Neural progenitor cell (in vitro differentiated cells): ENCODE measurements at regions not wholly inside any gene's neighbourhood (a gene's known extent, or its start where the extent isn't known, plus 50 kb on each side); places are given as distances from the start of the nearest gene placed in this dataset.
A peak's percentile ranks its signal among the peaks of the same experiment; 100 is the strongest.

Experiments
- DNase-seq: peaks from one replicate; pipeline ENCODE4 v3.0.0-alpha.2; 2016; ENCODE audit warnings: low spot score
- H2AFZ ChIP-seq: fragments of 200-600 bp; sonication (generic); replicated peaks from 2 replicates; pipeline ENCODE4 v1.6.1; 2016; ENCODE audit warnings: antibody characterized with exemption
- H3F3A ChIP-seq: fragments of 200-600 bp; sonication (generic); 2 replicates; pipeline ENCODE4 v1.6.1; 2016; ENCODE audit warnings: antibody characterized with exemption, low read depth
- H3K27ac ChIP-seq: fragments of 200-600 bp; sonication (generic); 2 replicates; pipeline ENCODE4 v1.5.1; 2016; ENCODE audit warnings: mild to moderate bottlenecking
- H3K27me3 ChIP-seq: fragments of 200-600 bp; sonication (generic); 2 replicates; pipeline ENCODE4 v1.6.1; 2016; ENCODE audit warnings: mild to moderate bottlenecking, moderate library complexity
- H3K36me3 ChIP-seq: fragments of 200-600 bp; sonication (generic); 2 replicates; pipeline ENCODE4 v1.5.1; 2016
- H3K4me1 ChIP-seq: fragments of 200-600 bp; sonication (generic); 2 replicates; pipeline ENCODE4 v1.6.1; 2016; ENCODE audit warnings: mixed run types
- H3K4me2 ChIP-seq: fragments of 200-600 bp; sonication (generic); 2 replicates; pipeline ENCODE4 v1.6.1; 2016
- H3K4me3 ChIP-seq: fragments of 200-600 bp; sonication (generic); 2 replicates; pipeline ENCODE4 v1.5.1; 2016
- H3K79me2 ChIP-seq: fragments of 200-600 bp; sonication (generic); 2 replicates; pipeline ENCODE4 v1.6.1; 2016; ENCODE audit warnings: low read depth
- H3K9ac ChIP-seq: fragments of 200-600 bp; sonication (generic); 2 replicates; pipeline ENCODE4 v1.6.1; 2016
- H3K9me3 ChIP-seq: fragments of 200-600 bp; sonication (generic); 2 replicates; pipeline ENCODE4 v1.5.1; 2016; ENCODE audit warnings: low read depth
- H4K20me1 ChIP-seq: fragments of 200-600 bp; sonication (generic); 2 replicates; pipeline ENCODE4 v1.6.1; 2016; ENCODE audit warnings: low read depth
- H3K27ac Mint-ChIP-seq: 3 replicates; pipeline ENCODE4 v1.8.0; 2021; ENCODE audit warnings: mixed read lengths
- H3K27me3 Mint-ChIP-seq: 2 replicates; pipeline ENCODE4 v1.8.0; 2022; ENCODE audit warnings: low read depth, mild to moderate bottlenecking, inconsistent platforms, moderate library complexity, mixed read lengths; ENCODE audit not compliant: insufficient read depth
- H3K36me3 Mint-ChIP-seq: 3 replicates; pipeline ENCODE4 v1.8.0; 2021; ENCODE audit warnings: mixed read lengths
- H3K4me1 Mint-ChIP-seq: 3 replicates; pipeline ENCODE4 v1.8.0; 2021; ENCODE audit warnings: mixed read lengths
- H3K4me3 Mint-ChIP-seq: 3 replicates; pipeline ENCODE4 v1.8.0; 2021; ENCODE audit warnings: mild to moderate bottlenecking, moderate library complexity, mixed read lengths
- H3K9me3 Mint-ChIP-seq: 3 replicates; pipeline ENCODE4 v1.8.0; 2020; ENCODE audit warnings: mixed read lengths
- EZH2 ChIP-seq: fragments of 200-600 bp; sonication (generic); IDR thresholded peaks from 2 replicates; pipeline ENCODE4 v1.6.1; 2017; ENCODE audit warnings: antibody characterized with exemption, mild to moderate bottlenecking, moderate library complexity
- EZH2phosphoT487 ChIP-seq: fragments of 200-600 bp; sonication (generic); IDR thresholded peaks from 2 replicates; pipeline ENCODE4 v1.6.1; 2017; ENCODE audit warnings: antibody characterized with exemption
- TF ChIP-seq, protein P1 (sequence below): fragments of 200-600 bp; sonication (generic); IDR thresholded peaks from 2 replicates; pipeline ENCODE4 v1.5.1; 2017; ENCODE audit warnings: antibody characterized with exemption, mild to moderate bottlenecking

DNA sequence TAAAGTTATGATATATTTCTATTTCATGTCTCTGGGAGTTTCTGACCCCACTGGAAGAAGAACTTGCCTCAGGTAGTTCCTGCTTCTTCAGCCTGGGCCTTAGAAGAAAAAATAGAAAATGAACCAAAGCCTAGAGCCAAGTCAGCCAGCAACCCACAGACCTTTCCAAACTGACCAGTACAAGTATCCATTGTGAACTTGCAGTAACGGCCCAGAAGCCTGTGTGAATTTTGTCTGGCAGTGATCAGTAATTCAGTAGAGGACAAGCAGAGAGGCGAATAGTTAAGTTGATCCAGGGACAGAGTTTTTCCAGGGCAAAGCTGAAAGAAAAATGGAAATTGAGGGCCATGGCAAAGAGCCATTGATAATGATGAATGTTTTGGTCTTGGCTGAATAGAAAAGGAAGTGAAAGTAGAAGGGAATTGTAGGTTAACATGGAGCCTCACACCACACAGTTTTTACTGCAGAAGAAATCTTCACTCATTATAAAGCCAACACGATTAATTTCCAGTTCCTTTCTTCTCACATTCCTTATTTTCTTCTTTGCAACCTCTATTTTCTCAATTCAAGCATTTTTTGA lies 311.8 kb downstream of the BTG1 start:
- Histone ChIP-seq H3K4me3 (no peak overlapping the region), H3K36me3 (no peaks in the 10 kb centered on the region), H3K27ac (no peak overlapping the region), H3K9me3 (no peaks in the 10 kb centered on the region), H2AFZ (no peak overlapping the region), H3F3A (no peaks in the 10 kb centered on the region), H3K4me1 (no peaks in the 10 kb centered on the region), H3K9ac (no peak overlapping the region), H3K79me2 (no peaks in the 10 kb centered on the region), H3K27me3 (no peaks in the 10 kb centered on the region), H4K20me1 (no peaks in the 10 kb centered on the region), H3K4me2 (no peak overlapping the region)
- Mint-ChIP-seq H3K27me3 (no peaks in the 10 kb centered on the region), H3K27ac (no peak overlapping the region), H3K4me3 (no peak overlapping the region), H3K4me1 (no peaks in the 10 kb centered on the region), H3K9me3 (no peaks in the 10 kb centered on the region), H3K36me3 (no peaks in the 10 kb centered on the region)
- DNase-seq = no peak
- TF ChIP-seq, protein P1, sequence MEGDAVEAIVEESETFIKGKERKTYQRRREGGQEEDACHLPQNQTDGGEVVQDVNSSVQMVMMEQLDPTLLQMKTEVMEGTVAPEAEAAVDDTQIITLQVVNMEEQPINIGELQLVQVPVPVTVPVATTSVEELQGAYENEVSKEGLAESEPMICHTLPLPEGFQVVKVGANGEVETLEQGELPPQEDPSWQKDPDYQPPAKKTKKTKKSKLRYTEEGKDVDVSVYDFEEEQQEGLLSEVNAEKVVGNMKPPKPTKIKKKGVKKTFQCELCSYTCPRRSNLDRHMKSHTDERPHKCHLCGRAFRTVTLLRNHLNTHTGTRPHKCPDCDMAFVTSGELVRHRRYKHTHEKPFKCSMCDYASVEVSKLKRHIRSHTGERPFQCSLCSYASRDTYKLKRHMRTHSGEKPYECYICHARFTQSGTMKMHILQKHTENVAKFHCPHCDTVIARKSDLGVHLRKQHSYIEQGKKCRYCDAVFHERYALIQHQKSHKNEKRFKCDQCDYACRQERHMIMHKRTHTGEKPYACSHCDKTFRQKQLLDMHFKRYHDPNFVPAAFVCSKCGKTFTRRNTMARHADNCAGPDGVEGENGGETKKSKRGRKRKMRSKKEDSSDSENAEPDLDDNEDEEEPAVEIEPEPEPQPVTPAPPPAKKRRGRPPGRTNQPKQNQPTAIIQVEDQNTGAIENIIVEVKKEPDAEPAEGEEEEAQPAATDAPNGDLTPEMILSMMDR = no peak
- TF ChIP-seq EZH2phosphoT487 (no peak), EZH2 (no peak)

DNA sequence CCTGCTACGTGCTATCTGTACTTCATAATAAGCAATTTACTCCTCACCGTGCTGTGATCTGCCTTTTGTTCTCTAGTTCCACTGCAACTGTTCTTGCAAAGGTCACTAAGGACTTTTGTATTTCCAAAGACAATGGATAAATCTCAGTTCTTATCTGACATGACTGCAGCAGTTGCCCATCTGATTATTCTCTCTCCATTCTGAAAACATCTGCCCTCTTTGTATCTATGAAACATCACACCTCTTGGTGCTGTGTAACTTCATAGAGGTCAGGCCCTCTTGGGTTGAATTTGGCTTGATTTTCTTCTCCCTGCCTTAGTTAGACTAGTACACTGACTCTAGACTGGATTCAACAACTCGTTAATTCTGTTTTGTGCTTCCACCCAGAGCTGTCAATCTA lies 319.6 kb downstream of the BTG1 start:
- Mint-ChIP-seq H3K9me3 (no peaks in the 10 kb centered on the region), H3K27ac (no peak overlapping the region), H3K27me3 (no peaks in the 10 kb centered on the region), H3K4me1 (peaks cover 2% of the 10 kb centered on the region), H3K4me3 (no peak overlapping the region), H3K36me3 (peaks cover 2% of the 10 kb centered on the region)
- Histone ChIP-seq H3K27ac (peak overlapping the region; percentile 82), H4K20me1 (no peaks in the 10 kb centered on the region), H3K4me1 (peaks cover 26% of the 10 kb centered on the region), H3K79me2 (no peaks in the 10 kb centered on the region), H3K9me3 (no peaks in the 10 kb centered on the region), H3K9ac (no peak overlapping the region), H2AFZ (no peak overlapping the region), H3K4me3 (no peak overlapping the region), H3K27me3 (no peaks in the 10 kb centered on the region), H3K4me2 (peak overlapping the region; percentile 55), H3F3A (peaks cover 8% of the 10 kb centered on the region), H3K36me3 (no peaks in the 10 kb centered on the region)
- peak; percentile 33 for DNase-seq
- TF ChIP-seq EZH2 (no peak), EZH2phosphoT487 (no peak)
- TF ChIP-seq, protein P1 = no peak

DNA sequence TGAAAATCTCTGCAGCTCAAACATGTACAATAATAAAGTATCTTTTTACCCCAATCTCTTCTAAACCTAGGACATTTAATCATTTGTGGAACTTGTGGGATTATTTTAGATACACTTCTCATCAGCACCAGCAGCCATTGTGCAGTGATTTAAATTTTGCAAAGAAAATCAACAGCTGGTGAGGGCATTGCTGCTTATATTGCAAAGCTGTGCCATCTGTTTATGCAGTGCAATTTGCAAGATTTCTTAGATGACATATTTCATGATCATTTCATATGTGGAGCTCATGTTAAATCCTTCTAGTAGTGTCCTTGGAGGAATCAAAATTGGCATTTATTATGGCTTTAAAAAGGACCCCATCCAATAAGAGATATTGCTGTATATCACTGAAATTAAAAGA lies 320.7 kb downstream of the BTG1 start:
- Histone ChIP-seq H2AFZ (no peak overlapping the region), H4K20me1 (no peaks in the 10 kb centered on the region), H3K4me3 (no peak overlapping the region), H3K4me1 (peaks cover 26% of the 10 kb centered on the region), H3K79me2 (no peaks in the 10 kb centered on the region), H3F3A (peaks cover 8% of the 10 kb centered on the region), H3K4me2 (peak overlapping the region; percentile 14), H3K27ac (no peak overlapping the region), H3K9me3 (no peaks in the 10 kb centered on the region), H3K27me3 (no peaks in the 10 kb centered on the region), H3K9ac (no peak overlapping the region), H3K36me3 (no peaks in the 10 kb centered on the region)
- TF ChIP-seq, protein P1 = no peak
- no peak for TF ChIP-seq EZH2phosphoT487
- TF ChIP-seq EZH2 = no peak
- Mint-ChIP-seq H3K27ac (no peak overlapping the region), H3K27me3 (no peaks in the 10 kb centered on the region), H3K4me1 (peaks cover 2% of the 10 kb centered on the region), H3K9me3 (peaks cover 4% of the 10 kb centered on the region), H3K36me3 (peaks cover 5% of the 10 kb centered on the region), H3K4me3 (no peak overlapping the region)
- DNase-seq = no peak
